ENCODE measurements at regions not wholly inside any gene's neighbourhood (a gene's known extent, or its start where the extent isn't known, plus 50 kb on each side); places are given as distances from the start of the nearest gene placed in this dataset.

- TF ChIP-seq GATA3 (IDR thresholded peaks at IDR 0.05; ENCODE audit: low read depth, low read length): no peak
- TF ChIP-seq GATA2 (IDR thresholded peaks at IDR 0.05; ENCODE audit: low read depth, low read length): no peak
These were observed 1279.7 kb downstream of the BRD1 start for GRCh38 chr22:48547971-48548370.
